ENCODE measurements at regions not wholly inside any gene's neighbourhood (a gene's known extent, or its start where the extent isn't known, plus 50 kb on each side); places are given as distances from the start of the nearest gene placed in this dataset.

- Histone ChIP-seq H3K4me1 (ENCODE audit: control insufficient read depth in 2 of 2, insufficient read depth in 2 of 2, low read length in 2 of 2) (no peaks in the 10 kb centered on the region), H3K27me3 (ENCODE audit: control insufficient read depth in 2 of 2, insufficient read depth in 1 of 2, low read length in 1 of 2) (no peaks in the 10 kb centered on the region), H3K9me3 (ENCODE audit: control insufficient read depth in 2 of 2, insufficient read depth in 1 of 2, low read length in 1 of 2) (no peaks in the 10 kb centered on the region), H3K27ac (ENCODE audit: low read depth in 1 of 2, low read length in 1 of 2) (no peak overlapping the region), H3K36me3 (ENCODE audit: control insufficient read depth in 2 of 2, insufficient read depth in 2 of 2, low read length in 1 of 2) (no peaks in the 10 kb centered on the region), H3K4me3 (ENCODE audit: low read length in 2 of 2) (no peak overlapping the region)
- 85% methylated on average over 6 of the region's 6 CpGs for WGBS
- DNase-seq (ENCODE audit: low read depth in 6 of 9, low spot score in 9 of 9) = no peak
These were observed 320.7 kb downstream of the RNF144B start for GRCh38 chr6:18707714-18708439.

- no peaks in the 10 kb centered on the region for H3K9me3 ChIP-seq (ENCODE audit: control insufficient read depth in 2 of 2, insufficient read depth in 1 of 2, low read length in 1 of 2)
- no peaks in the 10 kb centered on the region for H3K4me1 ChIP-seq (ENCODE audit: control insufficient read depth in 2 of 2, insufficient read depth in 2 of 2, low read length in 2 of 2)
- H3K36me3 ChIP-seq (ENCODE audit: control insufficient read depth in 2 of 2, insufficient read depth in 2 of 2, low read length in 1 of 2) = no peaks in the 10 kb centered on the region
- no peak overlapping the region for H3K4me3 ChIP-seq (ENCODE audit: low read length in 2 of 2)
- no peak overlapping the region for H3K27ac ChIP-seq (ENCODE audit: low read depth in 1 of 2, low read length in 1 of 2)
- no peaks in the 10 kb centered on the region for H3K27me3 ChIP-seq (ENCODE audit: control insufficient read depth in 2 of 2, insufficient read depth in 1 of 2, low read length in 1 of 2)
- DNase-seq (ENCODE audit: low read depth in 6 of 9, low spot score in 9 of 9) = no peak
- 60% methylated on average over 4 of the region's 4 CpGs for WGBS
These were observed 325.4 kb downstream of the RNF144B start for GRCh38 chr6:18712595-18712994.

- Histone ChIP-seq H3K4me1 (ENCODE audit: control insufficient read depth in 2 of 2, insufficient read depth in 2 of 2, low read length in 2 of 2) (no peaks in the 10 kb centered on the region), H3K9me3 (ENCODE audit: control insufficient read depth in 2 of 2, insufficient read depth in 1 of 2, low read length in 1 of 2) (no peaks in the 10 kb centered on the region), H3K4me3 (ENCODE audit: low read length in 2 of 2) (no peak overlapping the region), H3K36me3 (ENCODE audit: control insufficient read depth in 2 of 2, insufficient read depth in 2 of 2, low read length in 1 of 2) (no peaks in the 10 kb centered on the region), H3K27ac (ENCODE audit: low read depth in 1 of 2, low read length in 1 of 2) (no peak overlapping the region), H3K27me3 (ENCODE audit: control insufficient read depth in 2 of 2, insufficient read depth in 1 of 2, low read length in 1 of 2) (no peaks in the 10 kb centered on the region)
- no peak for DNase-seq (ENCODE audit: low read depth in 6 of 9, low spot score in 9 of 9)
- WGBS = 64% methylated on average over 5 of the region's 5 CpGs
These were observed 332.9 kb downstream of the RNF144B start for GRCh38 chr6:18720075-18720474.

- Histone ChIP-seq H3K36me3 (ENCODE audit: control insufficient read depth in 2 of 2, insufficient read depth in 2 of 2, low read length in 1 of 2) (no peaks in the 10 kb centered on the region), H3K9me3 (ENCODE audit: control insufficient read depth in 2 of 2, insufficient read depth in 1 of 2, low read length in 1 of 2) (no peaks in the 10 kb centered on the region), H3K4me1 (ENCODE audit: control insufficient read depth in 2 of 2, insufficient read depth in 2 of 2, low read length in 2 of 2) (no peaks in the 10 kb centered on the region), H3K27me3 (ENCODE audit: control insufficient read depth in 2 of 2, insufficient read depth in 1 of 2, low read length in 1 of 2) (no peaks in the 10 kb centered on the region), H3K4me3 (ENCODE audit: low read length in 2 of 2) (no peak overlapping the region), H3K27ac (ENCODE audit: low read depth in 1 of 2, low read length in 1 of 2) (no peak overlapping the region)
- no peak for DNase-seq (ENCODE audit: low read depth in 6 of 9, low spot score in 9 of 9)
- 96% methylated on average over 3 of the region's 3 CpGs for WGBS
These were observed 336.9 kb downstream of the RNF144B start for GRCh38 chr6:18724056-18724455.

- no peak overlapping the region for H3K27ac ChIP-seq (ENCODE audit: low read depth in 1 of 2, low read length in 1 of 2)
- no peaks in the 10 kb centered on the region for H3K9me3 ChIP-seq (ENCODE audit: control insufficient read depth in 2 of 2, insufficient read depth in 1 of 2, low read length in 1 of 2)
- WGBS = 94% methylated on average over 2 of the region's 2 CpGs
- H3K36me3 ChIP-seq (ENCODE audit: control insufficient read depth in 2 of 2, insufficient read depth in 2 of 2, low read length in 1 of 2) = no peaks in the 10 kb centered on the region
- no peak overlapping the region for H3K4me3 ChIP-seq (ENCODE audit: low read length in 2 of 2)
- no peak for DNase-seq (ENCODE audit: low read depth in 6 of 9, low spot score in 9 of 9)
- no peaks in the 10 kb centered on the region for H3K27me3 ChIP-seq (ENCODE audit: control insufficient read depth in 2 of 2, insufficient read depth in 1 of 2, low read length in 1 of 2)
- no peaks in the 10 kb centered on the region for H3K4me1 ChIP-seq (ENCODE audit: control insufficient read depth in 2 of 2, insufficient read depth in 2 of 2, low read length in 2 of 2)
These were observed 338.3 kb downstream of the RNF144B start for GRCh38 chr6:18725449-18725848.

- Histone ChIP-seq H3K27me3 (ENCODE audit: control insufficient read depth in 2 of 2, insufficient read depth in 1 of 2, low read length in 1 of 2) (no peaks in the 10 kb centered on the region), H3K9me3 (ENCODE audit: control insufficient read depth in 2 of 2, insufficient read depth in 1 of 2, low read length in 1 of 2) (no peaks in the 10 kb centered on the region), H3K27ac (ENCODE audit: low read depth in 1 of 2, low read length in 1 of 2) (no peak overlapping the region), H3K36me3 (ENCODE audit: control insufficient read depth in 2 of 2, insufficient read depth in 2 of 2, low read length in 1 of 2) (no peaks in the 10 kb centered on the region), H3K4me1 (ENCODE audit: control insufficient read depth in 2 of 2, insufficient read depth in 2 of 2, low read length in 2 of 2) (no peaks in the 10 kb centered on the region), H3K4me3 (ENCODE audit: low read length in 2 of 2) (no peak overlapping the region)
- DNase-seq (ENCODE audit: low read depth in 6 of 9, low spot score in 9 of 9) = no peak
- WGBS = 97% methylated on average over 1 of the region's 1 CpG
These were observed 346.9 kb downstream of the RNF144B start for GRCh38 chr6:18733921-18734550.

GRCh38 chr6:18741741-18742140 lies 354.6 kb downstream of the RNF144B start:
- Histone ChIP-seq H3K4me3 (ENCODE audit: low read length in 2 of 2) (no peak overlapping the region), H3K9me3 (ENCODE audit: control insufficient read depth in 2 of 2, insufficient read depth in 1 of 2, low read length in 1 of 2) (no peaks in the 10 kb centered on the region), H3K4me1 (ENCODE audit: control insufficient read depth in 2 of 2, insufficient read depth in 2 of 2, low read length in 2 of 2) (no peaks in the 10 kb centered on the region), H3K27me3 (ENCODE audit: control insufficient read depth in 2 of 2, insufficient read depth in 1 of 2, low read length in 1 of 2) (no peaks in the 10 kb centered on the region), H3K36me3 (ENCODE audit: control insufficient read depth in 2 of 2, insufficient read depth in 2 of 2, low read length in 1 of 2) (no peaks in the 10 kb centered on the region), H3K27ac (ENCODE audit: low read depth in 1 of 2, low read length in 1 of 2) (no peak overlapping the region)
- 95% methylated on average over 4 of the region's 4 CpGs for WGBS
- DNase-seq (ENCODE audit: low read depth in 6 of 9, low spot score in 9 of 9) = no peak

- 87% methylated on average over 2 of the region's 2 CpGs for WGBS
- H3K9me3 ChIP-seq (ENCODE audit: control insufficient read depth in 2 of 2, insufficient read depth in 1 of 2, low read length in 1 of 2) = no peaks in the 10 kb centered on the region
- DNase-seq (ENCODE audit: low read depth in 6 of 9, low spot score in 9 of 9) = no peak
- no peak overlapping the region for H3K27ac ChIP-seq (ENCODE audit: low read depth in 1 of 2, low read length in 1 of 2)
- no peak overlapping the region for H3K4me3 ChIP-seq (ENCODE audit: low read length in 2 of 2)
- no peaks in the 10 kb centered on the region for H3K36me3 ChIP-seq (ENCODE audit: control insufficient read depth in 2 of 2, insufficient read depth in 2 of 2, low read length in 1 of 2)
- H3K27me3 ChIP-seq (ENCODE audit: control insufficient read depth in 2 of 2, insufficient read depth in 1 of 2, low read length in 1 of 2) = no peaks in the 10 kb centered on the region
- no peaks in the 10 kb centered on the region for H3K4me1 ChIP-seq (ENCODE audit: control insufficient read depth in 2 of 2, insufficient read depth in 2 of 2, low read length in 2 of 2)
These were observed 355.3 kb downstream of the RNF144B start for GRCh38 chr6:18742406-18742805.

- Histone ChIP-seq H3K4me1 (ENCODE audit: control insufficient read depth in 2 of 2, insufficient read depth in 2 of 2, low read length in 2 of 2) (no peaks in the 10 kb centered on the region), H3K27me3 (ENCODE audit: control insufficient read depth in 2 of 2, insufficient read depth in 1 of 2, low read length in 1 of 2) (no peaks in the 10 kb centered on the region), H3K9me3 (ENCODE audit: control insufficient read depth in 2 of 2, insufficient read depth in 1 of 2, low read length in 1 of 2) (no peaks in the 10 kb centered on the region), H3K36me3 (ENCODE audit: control insufficient read depth in 2 of 2, insufficient read depth in 2 of 2, low read length in 1 of 2) (no peaks in the 10 kb centered on the region), H3K4me3 (ENCODE audit: low read length in 2 of 2) (no peak overlapping the region), H3K27ac (ENCODE audit: low read depth in 1 of 2, low read length in 1 of 2) (no peak overlapping the region)
- DNase-seq (ENCODE audit: low read depth in 6 of 9, low spot score in 9 of 9) = no peak
- 91% methylated on average over 4 of the region's 4 CpGs for WGBS
These were observed 359.6 kb downstream of the RNF144B start for GRCh38 chr6:18746727-18747126.

All from thymus (tissue), 11 donors.